ENCODE measurements at regions not wholly inside any gene's neighbourhood (a gene's known extent, or its start where the extent isn't known, plus 50 kb on each side); places are given as distances from the start of the nearest gene placed in this dataset.

DNA sequence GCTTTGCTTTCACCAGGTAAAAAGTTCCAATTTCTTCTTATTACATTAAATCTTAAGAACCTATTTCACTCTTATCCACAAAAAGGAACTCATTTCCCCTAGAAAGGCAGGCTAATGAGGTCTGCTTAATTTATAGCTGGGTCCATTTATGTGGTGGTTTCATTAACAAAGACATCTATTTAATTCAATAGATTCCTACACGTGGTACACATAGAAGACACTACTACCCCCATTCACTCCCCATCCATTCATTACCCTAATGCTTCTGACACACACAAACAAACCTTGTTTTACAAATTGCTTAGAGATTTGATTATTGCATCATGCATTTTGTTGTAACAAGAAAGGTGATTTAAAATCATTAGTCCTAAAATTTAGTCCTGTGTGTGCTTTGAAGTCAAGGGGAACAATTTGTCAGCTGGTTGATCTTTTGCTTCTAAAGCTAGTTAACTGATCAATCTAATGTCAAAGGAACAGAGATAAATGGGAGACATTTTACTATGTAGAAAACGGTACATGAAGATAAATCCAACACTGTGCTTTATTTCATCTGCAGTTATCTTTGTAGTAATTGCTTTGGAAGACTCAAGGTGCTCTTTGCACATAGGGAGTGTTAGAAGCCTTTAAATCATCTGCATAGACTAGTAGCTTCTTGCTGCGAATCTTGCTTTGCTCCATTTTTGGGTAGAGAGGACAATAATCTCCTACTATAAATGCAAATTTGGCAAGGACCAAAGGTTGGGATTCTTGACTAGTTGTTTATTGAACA, 379.2 kb downstream of the CDH11 start (continued):
- TF ChIP-seq WRNIP1 (IDR thresholded peaks at IDR 0.05; ENCODE audit: borderline replicate concordance, low read depth, low read length) (no peak), BRCA1 (IDR thresholded peaks at IDR 0.05; ENCODE audit: low read depth, low read length) (no peak), CHD2 (IDR thresholded peaks at IDR 0.05; ENCODE audit: borderline replicate concordance, low read depth, low read length) (no peak)
- TF ChIP-seq, protein P1, sequence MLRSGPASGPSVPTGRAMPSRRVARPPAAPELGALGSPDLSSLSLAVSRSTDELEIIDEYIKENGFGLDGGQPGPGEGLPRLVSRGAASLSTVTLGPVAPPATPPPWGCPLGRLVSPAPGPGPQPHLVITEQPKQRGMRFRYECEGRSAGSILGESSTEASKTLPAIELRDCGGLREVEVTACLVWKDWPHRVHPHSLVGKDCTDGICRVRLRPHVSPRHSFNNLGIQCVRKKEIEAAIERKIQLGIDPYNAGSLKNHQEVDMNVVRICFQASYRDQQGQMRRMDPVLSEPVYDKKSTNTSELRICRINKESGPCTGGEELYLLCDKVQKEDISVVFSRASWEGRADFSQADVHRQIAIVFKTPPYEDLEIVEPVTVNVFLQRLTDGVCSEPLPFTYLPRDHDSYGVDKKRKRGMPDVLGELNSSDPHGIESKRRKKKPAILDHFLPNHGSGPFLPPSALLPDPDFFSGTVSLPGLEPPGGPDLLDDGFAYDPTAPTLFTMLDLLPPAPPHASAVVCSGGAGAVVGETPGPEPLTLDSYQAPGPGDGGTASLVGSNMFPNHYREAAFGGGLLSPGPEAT (IDR thresholded peaks at IDR 0.05; ENCODE audit: low read depth) = no peak

DNA sequence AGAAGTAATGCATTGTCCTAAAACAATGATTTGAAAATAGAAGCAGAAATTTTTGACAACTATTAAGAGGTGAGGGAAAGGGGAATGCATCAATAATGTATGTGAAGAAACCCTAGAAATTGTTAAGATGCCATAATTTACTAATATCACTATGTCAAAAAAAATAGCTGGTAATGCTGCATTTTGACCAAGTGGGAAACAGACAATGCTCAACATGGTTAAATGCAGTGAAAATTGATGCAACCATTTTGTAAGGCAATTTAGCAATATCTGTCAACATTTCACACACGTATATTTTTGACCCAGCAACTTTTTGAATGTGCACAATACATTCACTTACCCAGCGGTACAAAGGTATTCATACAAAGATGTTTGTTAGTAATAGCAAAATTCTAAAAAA, 381.6 kb downstream of the CDH11 start:
- BruUV-seq (replicated peaks) = no TSS peak
- Histone ChIP-seq H3K9ac (ENCODE audit: control insufficient read depth, insufficient read depth, low read length) (no peak overlapping the region), H3K36me3 (ENCODE audit: control insufficient read depth in 2 of 2, insufficient read depth in 2 of 2, low read length in 1 of 2) (no peaks in the 10 kb centered on the region), H4K20me1 (ENCODE audit: control insufficient read depth, insufficient read depth) (no peaks in the 10 kb centered on the region), H3K4me1 (ENCODE audit: control insufficient read depth, insufficient read depth, low read length) (no peaks in the 10 kb centered on the region), H3K4me3 (no peak overlapping the region), H3K27ac (ENCODE audit: control insufficient read depth, insufficient read depth) (no peak overlapping the region), H3K79me2 (ENCODE audit: control insufficient read depth, insufficient read depth, low read length) (no peaks in the 10 kb centered on the region), H3K27me3 (replicated peaks in 1 of 2; ENCODE audit: control insufficient read depth in 2 of 2, insufficient read depth in 2 of 2, low read length in 1 of 2) (no peaks in the 10 kb centered on the region), H2AFZ (ENCODE audit: control insufficient read depth, low read depth, low read length) (no peak overlapping the region), H3K4me2 (ENCODE audit: control insufficient read depth, insufficient read depth) (no peak overlapping the region), H3K9me3 (replicated peaks; ENCODE audit: control insufficient read depth, insufficient read depth, low read length) (no peaks in the 10 kb centered on the region)
- ATAC-seq (no peak), FAIRE-seq (no peak), DNase-seq (ENCODE audit: low read depth, low spot score) (no peak)
- CTCF ChIA-PET = no interaction called here
- in situ Hi-C loops (cut with MboI) (no loop called here), intact Hi-C loops (cut with micrococcal nuclease; ENCODE audit: unreplicated experiment) (no loop called here)
- POLR2A ChIA-PET = no interaction called here
- SMC1A ChIA-PET (ENCODE audit: uncharacterized antibody, unreplicated experiment) = no interaction called here
- 29% methylated on average over 2 of the region's 2 CpGs for WGBS (ENCODE audit: insufficient coverage, insufficient replicate concordance, low lambda C conversion rate, missing lambda C conversion rate)
- TF ChIP-seq, protein P2, sequence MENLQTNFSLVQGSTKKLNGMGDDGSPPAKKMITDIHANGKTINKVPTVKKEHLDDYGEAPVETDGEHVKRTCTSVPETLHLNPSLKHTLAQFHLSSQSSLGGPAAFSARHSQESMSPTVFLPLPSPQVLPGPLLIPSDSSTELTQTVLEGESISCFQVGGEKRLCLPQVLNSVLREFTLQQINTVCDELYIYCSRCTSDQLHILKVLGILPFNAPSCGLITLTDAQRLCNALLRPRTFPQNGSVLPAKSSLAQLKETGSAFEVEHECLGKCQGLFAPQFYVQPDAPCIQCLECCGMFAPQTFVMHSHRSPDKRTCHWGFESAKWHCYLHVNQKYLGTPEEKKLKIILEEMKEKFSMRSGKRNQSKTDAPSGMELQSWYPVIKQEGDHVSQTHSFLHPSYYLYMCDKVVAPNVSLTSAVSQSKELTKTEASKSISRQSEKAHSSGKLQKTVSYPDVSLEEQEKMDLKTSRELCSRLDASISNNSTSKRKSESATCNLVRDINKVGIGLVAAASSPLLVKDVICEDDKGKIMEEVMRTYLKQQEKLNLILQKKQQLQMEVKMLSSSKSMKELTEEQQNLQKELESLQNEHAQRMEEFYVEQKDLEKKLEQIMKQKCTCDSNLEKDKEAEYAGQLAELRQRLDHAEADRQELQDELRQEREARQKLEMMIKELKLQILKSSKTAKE (IDR thresholded peaks at IDR 0.05; ENCODE audit: low read depth, poor library complexity, severe bottlenecking) = no peak
- no peak for TF ChIP-seq PAX5 (IDR thresholded peaks at IDR 0.05; ENCODE audit: borderline replicate concordance, low read depth, low read length)
- no peak for TF ChIP-seq TAF1 (IDR thresholded peaks at IDR 0.05; ENCODE audit: borderline replicate concordance, low read depth, low read length)
- no peak for TF ChIP-seq IRF4 (IDR thresholded peaks at IDR 0.05; ENCODE audit: low read depth, low read length)
- TF ChIP-seq, protein P3, sequence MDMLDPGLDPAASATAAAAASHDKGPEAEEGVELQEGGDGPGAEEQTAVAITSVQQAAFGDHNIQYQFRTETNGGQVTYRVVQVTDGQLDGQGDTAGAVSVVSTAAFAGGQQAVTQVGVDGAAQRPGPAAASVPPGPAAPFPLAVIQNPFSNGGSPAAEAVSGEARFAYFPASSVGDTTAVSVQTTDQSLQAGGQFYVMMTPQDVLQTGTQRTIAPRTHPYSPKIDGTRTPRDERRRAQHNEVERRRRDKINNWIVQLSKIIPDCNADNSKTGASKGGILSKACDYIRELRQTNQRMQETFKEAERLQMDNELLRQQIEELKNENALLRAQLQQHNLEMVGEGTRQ (IDR thresholded peaks at IDR 0.05; ENCODE audit: borderline replicate concordance, low read depth, low read length) = no peak
- TF ChIP-seq, protein P4, sequence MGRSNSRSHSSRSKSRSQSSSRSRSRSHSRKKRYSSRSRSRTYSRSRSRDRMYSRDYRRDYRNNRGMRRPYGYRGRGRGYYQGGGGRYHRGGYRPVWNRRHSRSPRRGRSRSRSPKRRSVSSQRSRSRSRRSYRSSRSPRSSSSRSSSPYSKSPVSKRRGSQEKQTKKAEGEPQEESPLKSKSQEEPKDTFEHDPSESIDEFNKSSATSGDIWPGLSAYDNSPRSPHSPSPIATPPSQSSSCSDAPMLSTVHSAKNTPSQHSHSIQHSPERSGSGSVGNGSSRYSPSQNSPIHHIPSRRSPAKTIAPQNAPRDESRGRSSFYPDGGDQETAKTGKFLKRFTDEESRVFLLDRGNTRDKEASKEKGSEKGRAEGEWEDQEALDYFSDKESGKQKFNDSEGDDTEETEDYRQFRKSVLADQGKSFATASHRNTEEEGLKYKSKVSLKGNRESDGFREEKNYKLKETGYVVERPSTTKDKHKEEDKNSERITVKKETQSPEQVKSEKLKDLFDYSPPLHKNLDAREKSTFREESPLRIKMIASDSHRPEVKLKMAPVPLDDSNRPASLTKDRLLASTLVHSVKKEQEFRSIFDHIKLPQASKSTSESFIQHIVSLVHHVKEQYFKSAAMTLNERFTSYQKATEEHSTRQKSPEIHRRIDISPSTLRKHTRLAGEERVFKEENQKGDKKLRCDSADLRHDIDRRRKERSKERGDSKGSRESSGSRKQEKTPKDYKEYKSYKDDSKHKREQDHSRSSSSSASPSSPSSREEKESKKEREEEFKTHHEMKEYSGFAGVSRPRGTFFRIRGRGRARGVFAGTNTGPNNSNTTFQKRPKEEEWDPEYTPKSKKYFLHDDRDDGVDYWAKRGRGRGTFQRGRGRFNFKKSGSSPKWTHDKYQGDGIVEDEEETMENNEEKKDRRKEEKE (IDR thresholded peaks at IDR 0.05) = no peak
- no peak for TF ChIP-seq BMI1 (IDR thresholded peaks at IDR 0.05; ENCODE audit: borderline replicate concordance)
- TF ChIP-seq SUPT20H (IDR thresholded peaks at IDR 0.05; ENCODE audit: borderline replicate concordance, control insufficient read depth, low read depth, low read length) = no peak
- TF ChIP-seq ZBED1 (IDR thresholded peaks at IDR 0.05; ENCODE audit: borderline replicate concordance) = no peak
- RAD21 ChIA-PET (ENCODE audit: unreplicated experiment) = no interaction called here
